ENCODE measurements at regions not wholly inside any gene's neighbourhood (a gene's known extent, or its start where the extent isn't known, plus 50 kb on each side); places are given as distances from the start of the nearest gene placed in this dataset.

DNA sequence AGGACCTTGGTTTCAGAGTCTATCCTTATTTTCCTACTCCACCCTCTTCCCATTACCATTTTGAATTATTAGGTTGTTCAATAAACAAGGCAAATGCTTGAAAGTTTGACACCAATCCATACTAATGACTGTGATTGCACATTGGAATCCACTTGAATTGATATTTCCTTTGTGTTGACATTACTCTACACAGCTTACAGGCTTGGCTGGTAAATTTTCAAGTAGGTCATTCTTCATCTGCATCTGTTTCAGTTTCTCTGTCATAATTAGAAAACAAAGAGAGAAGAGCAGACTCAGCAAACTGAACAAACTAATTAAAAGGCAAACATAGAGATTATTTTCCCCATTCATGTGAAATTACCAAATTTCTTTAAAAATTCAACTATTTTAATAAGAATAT, 732.9 kb upstream of the BCHE start:
- TF ChIP-seq, protein P1, sequence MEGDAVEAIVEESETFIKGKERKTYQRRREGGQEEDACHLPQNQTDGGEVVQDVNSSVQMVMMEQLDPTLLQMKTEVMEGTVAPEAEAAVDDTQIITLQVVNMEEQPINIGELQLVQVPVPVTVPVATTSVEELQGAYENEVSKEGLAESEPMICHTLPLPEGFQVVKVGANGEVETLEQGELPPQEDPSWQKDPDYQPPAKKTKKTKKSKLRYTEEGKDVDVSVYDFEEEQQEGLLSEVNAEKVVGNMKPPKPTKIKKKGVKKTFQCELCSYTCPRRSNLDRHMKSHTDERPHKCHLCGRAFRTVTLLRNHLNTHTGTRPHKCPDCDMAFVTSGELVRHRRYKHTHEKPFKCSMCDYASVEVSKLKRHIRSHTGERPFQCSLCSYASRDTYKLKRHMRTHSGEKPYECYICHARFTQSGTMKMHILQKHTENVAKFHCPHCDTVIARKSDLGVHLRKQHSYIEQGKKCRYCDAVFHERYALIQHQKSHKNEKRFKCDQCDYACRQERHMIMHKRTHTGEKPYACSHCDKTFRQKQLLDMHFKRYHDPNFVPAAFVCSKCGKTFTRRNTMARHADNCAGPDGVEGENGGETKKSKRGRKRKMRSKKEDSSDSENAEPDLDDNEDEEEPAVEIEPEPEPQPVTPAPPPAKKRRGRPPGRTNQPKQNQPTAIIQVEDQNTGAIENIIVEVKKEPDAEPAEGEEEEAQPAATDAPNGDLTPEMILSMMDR (IDR thresholded peaks at IDR 0.05 in 4 of 5, conservative IDR thresholded peaks at IDR 0.05 in 1 of 5), result no peak
- no peak for TF ChIP-seq POLR2A (IDR thresholded peaks at IDR 0.05)

All from gastrocnemius medialis (tissue), 4 donors.